ENCODE measurements at regions not wholly inside any gene's neighbourhood (a gene's known extent, or its start where the extent isn't known, plus 50 kb on each side); places are given as distances from the start of the nearest gene placed in this dataset.

DNA sequence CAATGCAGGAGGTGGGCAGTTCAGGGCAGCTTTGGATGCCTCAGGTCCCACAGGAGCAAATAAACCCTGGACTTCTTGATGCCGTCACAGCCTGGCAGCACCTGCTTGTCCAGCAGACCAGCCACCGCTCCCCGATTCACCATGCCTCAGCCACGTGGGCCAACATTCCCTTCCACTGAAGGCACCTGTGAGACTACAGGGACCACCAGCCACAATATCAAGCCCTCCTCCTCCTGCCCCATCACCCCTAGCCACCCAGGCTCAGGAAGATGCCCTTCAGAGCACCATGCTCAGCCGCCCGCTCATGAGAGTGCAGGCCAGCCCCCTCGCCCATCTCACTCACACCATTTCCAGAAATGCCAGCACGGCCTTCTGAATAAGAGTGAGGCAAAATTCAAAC lies 234.7 kb downstream of the SYK start:
- TF ChIP-seq POLR2A (IDR thresholded peaks at IDR 0.05): no peak
- TF ChIP-seq, protein P1, sequence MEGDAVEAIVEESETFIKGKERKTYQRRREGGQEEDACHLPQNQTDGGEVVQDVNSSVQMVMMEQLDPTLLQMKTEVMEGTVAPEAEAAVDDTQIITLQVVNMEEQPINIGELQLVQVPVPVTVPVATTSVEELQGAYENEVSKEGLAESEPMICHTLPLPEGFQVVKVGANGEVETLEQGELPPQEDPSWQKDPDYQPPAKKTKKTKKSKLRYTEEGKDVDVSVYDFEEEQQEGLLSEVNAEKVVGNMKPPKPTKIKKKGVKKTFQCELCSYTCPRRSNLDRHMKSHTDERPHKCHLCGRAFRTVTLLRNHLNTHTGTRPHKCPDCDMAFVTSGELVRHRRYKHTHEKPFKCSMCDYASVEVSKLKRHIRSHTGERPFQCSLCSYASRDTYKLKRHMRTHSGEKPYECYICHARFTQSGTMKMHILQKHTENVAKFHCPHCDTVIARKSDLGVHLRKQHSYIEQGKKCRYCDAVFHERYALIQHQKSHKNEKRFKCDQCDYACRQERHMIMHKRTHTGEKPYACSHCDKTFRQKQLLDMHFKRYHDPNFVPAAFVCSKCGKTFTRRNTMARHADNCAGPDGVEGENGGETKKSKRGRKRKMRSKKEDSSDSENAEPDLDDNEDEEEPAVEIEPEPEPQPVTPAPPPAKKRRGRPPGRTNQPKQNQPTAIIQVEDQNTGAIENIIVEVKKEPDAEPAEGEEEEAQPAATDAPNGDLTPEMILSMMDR (IDR thresholded peaks at IDR 0.05 in 4 of 5, conservative IDR thresholded peaks at IDR 0.05 in 1 of 5): no peak
- H3K27ac ChIP-seq: no peak overlapping the region
- no peak overlapping the region for H3K4me3 ChIP-seq
- no peak for DNase-seq
- in situ Hi-C loops (cut with MboI; ENCODE audit: low sequenced_read_pairs in 4 of 4): loop anchor here in 3 of 4 donors (10.0 to 25.0 kb wide), 3 partner anchors 398 to 651 kb away; no protein-coding TSS in a partner anchor
- no peak for ATAC-seq
- H3K9me3 ChIP-seq: no peaks in the 10 kb centered on the region
- intact Hi-C loops (cut with DNase I; ENCODE audit: low total_unique reads): loop anchor here (5.0 kb wide), 4 partner anchors 81 to 691 kb away; no protein-coding TSS in a partner anchor
- no peaks in the 10 kb centered on the region for H3K27me3 ChIP-seq
- H3K36me3 ChIP-seq: no peaks in the 10 kb centered on the region
- H3K4me1 ChIP-seq: peaks cover 4 to 17% of the 10 kb centered on the region in 2 donors

DNA sequence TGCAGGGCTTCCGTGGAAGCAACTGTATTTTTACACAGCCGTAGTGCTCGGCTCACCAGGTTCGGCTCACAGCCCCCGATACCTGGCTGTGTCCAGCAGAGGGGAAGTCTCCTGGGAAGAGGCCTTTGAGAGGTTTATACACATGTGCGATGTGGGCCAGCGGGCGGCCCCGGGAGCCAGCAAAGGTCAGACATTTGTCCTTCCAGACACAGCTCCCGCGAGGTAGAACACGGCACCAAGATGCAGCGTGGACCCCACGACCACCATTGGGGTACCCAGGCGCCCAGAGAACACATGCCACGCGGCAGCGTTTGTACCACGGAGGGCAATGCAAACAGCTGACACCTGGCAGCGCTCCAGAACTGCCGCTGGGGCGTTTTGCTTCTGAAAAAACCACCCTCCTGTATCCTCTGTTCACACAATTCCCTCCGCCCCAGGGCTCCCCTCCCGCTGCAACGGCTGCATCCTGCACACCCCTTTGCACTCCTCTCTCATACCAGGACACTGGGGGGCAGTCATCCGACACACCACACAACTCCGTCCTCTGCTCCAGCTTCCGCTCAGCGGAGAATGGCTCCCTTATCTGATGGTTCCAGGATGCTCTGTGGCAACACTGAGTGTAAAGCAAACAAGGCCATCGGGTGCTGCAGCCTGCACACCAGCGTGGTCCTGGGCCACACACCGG lies 235.3 kb downstream of the SYK start:
- TF ChIP-seq, protein P1 (IDR thresholded peaks at IDR 0.05 in 4 of 5, conservative IDR thresholded peaks at IDR 0.05 in 1 of 5): peak; percentile 63 to 85 (median 76)
- no peak for TF ChIP-seq POLR2A (IDR thresholded peaks at IDR 0.05)
- in situ Hi-C loops (cut with MboI; ENCODE audit: low sequenced_read_pairs in 4 of 4) (loop anchor here in 3 of 4 donors (10.0 to 25.0 kb wide), 3 partner anchors 398 to 650 kb away; no protein-coding TSS in a partner anchor), intact Hi-C loops (cut with DNase I; ENCODE audit: low total_unique reads) (loop anchor here (1.0 to 5.0 kb wide), 5 partner anchors 80 to 690 kb away; no protein-coding TSS in a partner anchor)
- DNase-seq (peak; percentile 66 to 82), ATAC-seq (peak; percentile 95 to 98)
- no peaks in the 10 kb centered on the region for H3K9me3 ChIP-seq
- peak overlapping the region in 1 of 4 donors; percentile 20 for H3K27ac ChIP-seq
- no peak overlapping the region for H3K4me3 ChIP-seq
- H3K4me1 ChIP-seq: peaks cover 4 to 17% of the 10 kb centered on the region in 2 donors
- H3K27me3 ChIP-seq: no peaks in the 10 kb centered on the region
- no peaks in the 10 kb centered on the region for H3K36me3 ChIP-seq

GRCh38 chr9:91037511-91038482 lies 236.2 kb downstream of the SYK start:
- peak in 1 of 2 donors; percentile 15 for ATAC-seq
- in situ Hi-C loops (cut with MboI; ENCODE audit: low sequenced_read_pairs in 4 of 4): loop anchor here in 3 of 4 donors (10.0 to 25.0 kb wide), 3 partner anchors 397 to 650 kb away; no protein-coding TSS in a partner anchor
- Histone ChIP-seq H3K36me3 (no peaks in the 10 kb centered on the region), H3K27me3 (no peaks in the 10 kb centered on the region), H3K4me1 (peaks cover 4 to 17% of the 10 kb centered on the region in 2 donors), H3K4me3 (no peak overlapping the region), H3K9me3 (no peaks in the 10 kb centered on the region), H3K27ac (peak overlapping the region in 3 of 4 donors; percentile 20 to 45 (median 20))
- intact Hi-C loops (cut with DNase I; ENCODE audit: low total_unique reads): loop anchor here (1.0 to 5.0 kb wide), 5 partner anchors 80 to 690 kb away; no protein-coding TSS in a partner anchor
- DNase-seq: peak in 1 of 2 donors; percentile 55
- TF ChIP-seq, protein P1 (IDR thresholded peaks at IDR 0.05 in 4 of 5, conservative IDR thresholded peaks at IDR 0.05 in 1 of 5): peak in 2 of 5 experiments; percentile 1 to 5
- no peak for TF ChIP-seq POLR2A (IDR thresholded peaks at IDR 0.05)

GRCh38 chr9:91038483-91039124 lies 237.0 kb downstream of the SYK start:
- Histone ChIP-seq H3K27me3 (no peaks in the 10 kb centered on the region), H3K9me3 (no peaks in the 10 kb centered on the region), H3K27ac (no peak overlapping the region), H3K4me1 (peaks cover 4 to 17% of the 10 kb centered on the region in 2 donors), H3K4me3 (no peak overlapping the region), H3K36me3 (no peaks in the 10 kb centered on the region)
- in situ Hi-C loops (cut with MboI; ENCODE audit: low sequenced_read_pairs in 4 of 4) (loop anchor here in 3 of 4 donors (10.0 to 25.0 kb wide), 3 partner anchors 396 to 649 kb away; no protein-coding TSS in a partner anchor), intact Hi-C loops (cut with DNase I; ENCODE audit: low total_unique reads) (loop anchor here (5.0 kb wide), 4 partner anchors 79 to 689 kb away; no protein-coding TSS in a partner anchor)
- TF ChIP-seq, protein P1 (IDR thresholded peaks at IDR 0.05 in 4 of 5, conservative IDR thresholded peaks at IDR 0.05 in 1 of 5): no peak
- no peak for TF ChIP-seq POLR2A (IDR thresholded peaks at IDR 0.05)
- DNase-seq (no peak), ATAC-seq (no peak)
